ENCODE measurements at regions not wholly inside any gene's neighbourhood (a gene's known extent, or its start where the extent isn't known, plus 50 kb on each side); places are given as distances from the start of the nearest gene placed in this dataset.

GRCh38 chr9:113788616-113789330 is 87.3 kb upstream of the ZNF618 start:
- no peak for TF ChIP-seq CTCF (IDR thresholded peaks at IDR 0.05)
- TF ChIP-seq POLR2A (IDR thresholded peaks at IDR 0.05) = no peak
